ENCODE measurements at regions not wholly inside any gene's neighbourhood (a gene's known extent, or its start where the extent isn't known, plus 50 kb on each side); places are given as distances from the start of the nearest gene placed in this dataset.

DNA sequence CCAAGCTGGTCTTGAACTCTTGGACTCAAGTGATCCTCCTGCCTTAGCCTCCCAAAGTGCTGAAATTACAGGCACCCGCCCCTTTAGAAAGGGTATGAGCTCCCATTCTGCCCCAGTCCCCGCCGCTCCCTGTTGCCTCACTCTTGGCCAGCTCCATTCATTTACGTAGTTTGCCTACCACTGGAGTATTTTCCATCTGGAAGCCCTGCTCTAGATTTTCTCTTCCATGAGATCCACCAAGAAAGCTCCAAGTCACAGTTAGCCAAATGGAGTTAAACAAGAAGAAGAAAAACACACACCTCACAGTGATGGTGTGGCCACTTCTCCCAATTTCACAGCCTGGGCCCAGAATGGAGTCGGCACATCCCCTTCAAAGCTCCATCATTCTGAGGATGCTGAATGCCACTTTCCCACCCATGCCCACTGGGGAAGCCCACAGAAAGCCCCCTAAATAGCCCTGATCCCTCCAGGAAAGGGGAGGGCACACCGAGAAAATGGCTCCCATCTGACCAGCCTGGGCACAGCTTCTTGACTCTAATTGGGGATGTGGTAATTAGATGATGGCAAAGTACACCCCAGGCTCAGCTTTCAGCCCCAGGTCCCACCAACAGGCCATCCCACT, 381.2 kb downstream of the MN1 start:
- no peak for DNase-seq (ENCODE audit: low read depth in 4 of 6, low spot score in 6 of 6)
- 69% methylated on average over 5 of the region's 6 CpGs for WGBS (ENCODE audit: insufficient coverage)
- H3K4me3 ChIP-seq (ENCODE audit: low read depth, low read length): no peak overlapping the region

DNA sequence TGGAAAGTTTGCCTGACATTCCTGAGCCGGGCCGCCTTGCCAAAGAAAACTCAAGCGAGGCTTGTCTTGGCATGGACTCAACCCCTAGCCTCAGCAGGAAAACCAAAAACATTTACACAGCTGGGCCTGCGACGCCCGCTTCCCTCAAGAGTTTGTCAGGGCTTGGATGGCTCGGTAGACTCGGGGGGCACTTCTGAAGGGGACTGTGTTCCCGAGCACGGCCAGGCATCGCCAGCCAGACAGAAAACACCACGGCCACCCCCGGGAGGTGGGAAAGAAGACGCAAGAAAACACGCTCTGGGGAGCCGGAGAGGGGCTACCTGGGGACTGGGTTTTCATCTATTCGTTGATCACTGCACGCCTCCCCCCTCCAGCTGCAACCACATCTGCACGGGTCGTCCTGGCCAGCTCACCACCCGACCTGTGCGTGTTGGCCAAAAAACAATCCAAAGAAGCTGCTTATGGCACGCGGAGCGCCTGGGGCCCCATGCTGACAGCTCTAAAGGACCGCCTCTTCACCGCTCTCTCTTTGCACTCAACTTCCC, 380.7 kb downstream of the MN1 start:
- H3K4me3 ChIP-seq (ENCODE audit: low read depth, low read length): no peak overlapping the region
- no peaks in the 10 kb centered on the region for H3K36me3 ChIP-seq (ENCODE audit: control insufficient read depth, insufficient read depth, low read length)
- 31% methylated on average over 27 of the region's 27 CpGs for WGBS (ENCODE audit: insufficient coverage)
- peak overlapping the region; percentile 89 for H3K27ac ChIP-seq (ENCODE audit: low read depth, low read length)
- H3K9me3 ChIP-seq (ENCODE audit: control insufficient read depth, insufficient read depth, low read length): no peaks in the 10 kb centered on the region
- peaks cover 27% of the 10 kb centered on the region for H3K4me1 ChIP-seq (ENCODE audit: control insufficient read depth, insufficient read depth, low read length)
- H3K27me3 ChIP-seq (ENCODE audit: control insufficient read depth, insufficient read depth, low read length): no peaks in the 10 kb centered on the region
- peak in 4 of 6 donors; percentile 62 to 94 (median 72) for DNase-seq (ENCODE audit: low read depth in 4 of 6, low spot score in 6 of 6)

More for the DNA sequence above, 381.2 kb downstream of the MN1 start:
- no peaks in the 10 kb centered on the region for H3K27me3 ChIP-seq (ENCODE audit: control insufficient read depth, insufficient read depth, low read length)
- H3K9me3 ChIP-seq (ENCODE audit: control insufficient read depth, insufficient read depth, low read length): no peaks in the 10 kb centered on the region
- peak overlapping the region; percentile 89 for H3K27ac ChIP-seq (ENCODE audit: low read depth, low read length)
- no peaks in the 10 kb centered on the region for H3K36me3 ChIP-seq (ENCODE audit: control insufficient read depth, insufficient read depth, low read length)
- H3K4me1 ChIP-seq (ENCODE audit: control insufficient read depth, insufficient read depth, low read length): peaks cover 32% of the 10 kb centered on the region

DNA sequence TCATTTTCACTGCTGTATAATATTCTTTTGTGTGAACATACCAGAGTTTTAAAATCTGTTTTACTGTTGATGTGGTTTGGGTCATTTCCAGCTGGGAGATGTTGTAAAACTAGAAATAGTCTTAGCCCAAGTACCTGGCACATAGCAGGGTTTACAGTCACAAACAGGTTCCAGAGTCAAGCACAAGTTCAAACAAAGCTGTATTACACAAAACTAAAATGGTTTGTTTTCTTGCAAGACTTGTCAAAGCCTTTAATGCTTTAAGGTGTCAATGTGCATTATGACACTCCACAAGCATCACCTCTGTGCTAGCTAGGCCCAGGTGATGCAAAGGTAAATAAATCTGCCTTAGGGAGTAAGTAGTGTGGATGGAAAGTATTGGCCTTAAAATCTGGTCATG, 379.1 kb downstream of the MN1 start:
- DNase-seq (ENCODE audit: low read depth in 4 of 6, low spot score in 6 of 6): no peak
- H3K36me3 ChIP-seq (ENCODE audit: control insufficient read depth, insufficient read depth, low read length): no peaks in the 10 kb centered on the region
- H3K4me1 ChIP-seq (ENCODE audit: control insufficient read depth, insufficient read depth, low read length): peaks cover 14% of the 10 kb centered on the region
- H3K4me3 ChIP-seq (ENCODE audit: low read depth, low read length): no peak overlapping the region
- no peak overlapping the region for H3K27ac ChIP-seq (ENCODE audit: low read depth, low read length)
- H3K27me3 ChIP-seq (ENCODE audit: control insufficient read depth, insufficient read depth, low read length): no peaks in the 10 kb centered on the region
- no peaks in the 10 kb centered on the region for H3K9me3 ChIP-seq (ENCODE audit: control insufficient read depth, insufficient read depth, low read length)

DNA sequence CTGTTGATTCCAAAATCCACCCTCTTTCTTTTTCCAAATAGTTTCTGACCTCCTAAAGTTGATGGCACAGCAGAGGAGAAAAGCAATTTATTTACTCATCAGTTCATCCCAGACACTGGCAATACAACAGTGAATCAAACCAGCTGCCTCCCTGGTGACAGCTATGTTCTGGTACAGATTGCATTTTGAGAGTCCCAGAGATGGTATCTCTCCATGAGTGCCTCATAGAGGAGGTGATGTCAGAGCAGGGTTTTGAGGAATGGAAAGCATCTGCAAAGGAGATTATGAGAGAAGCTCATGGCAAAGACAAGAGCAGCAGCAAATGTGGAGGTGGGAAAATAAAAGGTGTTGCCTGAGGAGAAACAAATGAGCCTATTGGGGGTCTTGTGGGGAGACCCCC, 377.2 kb downstream of the MN1 start:
- Histone ChIP-seq H3K27me3 (ENCODE audit: control insufficient read depth, insufficient read depth, low read length) (no peaks in the 10 kb centered on the region), H3K36me3 (ENCODE audit: control insufficient read depth, insufficient read depth, low read length) (no peaks in the 10 kb centered on the region), H3K4me3 (ENCODE audit: low read depth, low read length) (no peak overlapping the region), H3K27ac (ENCODE audit: low read depth, low read length) (no peak overlapping the region), H3K4me1 (ENCODE audit: control insufficient read depth, insufficient read depth, low read length) (peaks cover 14% of the 10 kb centered on the region), H3K9me3 (ENCODE audit: control insufficient read depth, insufficient read depth, low read length) (no peaks in the 10 kb centered on the region)
- no peak for DNase-seq (ENCODE audit: low read depth in 4 of 6, low spot score in 6 of 6)

DNA sequence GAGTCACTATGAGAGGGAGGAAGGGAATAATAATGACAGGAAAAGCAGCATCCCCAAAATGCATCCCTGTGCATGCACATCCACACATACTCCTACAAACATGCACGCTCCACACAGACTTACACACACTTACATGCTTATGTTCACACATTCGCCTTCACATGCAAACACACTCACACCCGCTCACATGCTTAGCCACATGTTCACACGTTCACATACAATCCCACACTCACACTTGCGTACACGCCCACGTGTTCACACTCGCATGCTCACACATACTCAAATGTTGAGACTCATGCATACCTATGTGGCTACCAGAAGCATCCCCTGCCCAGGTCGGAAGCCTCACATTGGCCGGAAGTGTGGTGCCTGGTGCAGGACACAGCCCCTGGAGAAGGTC, 372.1 kb downstream of the MN1 start:
- no peaks in the 10 kb centered on the region for H3K27me3 ChIP-seq (ENCODE audit: control insufficient read depth, insufficient read depth, low read length)
- H3K4me1 ChIP-seq (ENCODE audit: control insufficient read depth, insufficient read depth, low read length): peaks cover 6% of the 10 kb centered on the region
- H3K36me3 ChIP-seq (ENCODE audit: control insufficient read depth, insufficient read depth, low read length): no peaks in the 10 kb centered on the region
- DNase-seq (ENCODE audit: low read depth in 4 of 6, low spot score in 6 of 6): no peak
- no peak overlapping the region for H3K4me3 ChIP-seq (ENCODE audit: low read depth, low read length)
- H3K9me3 ChIP-seq (ENCODE audit: control insufficient read depth, insufficient read depth, low read length): peaks cover 5% of the 10 kb centered on the region
- H3K27ac ChIP-seq (ENCODE audit: low read depth, low read length): no peak overlapping the region
- 98% methylated on average over 10 of the region's 10 CpGs for WGBS (ENCODE audit: insufficient coverage)

DNA sequence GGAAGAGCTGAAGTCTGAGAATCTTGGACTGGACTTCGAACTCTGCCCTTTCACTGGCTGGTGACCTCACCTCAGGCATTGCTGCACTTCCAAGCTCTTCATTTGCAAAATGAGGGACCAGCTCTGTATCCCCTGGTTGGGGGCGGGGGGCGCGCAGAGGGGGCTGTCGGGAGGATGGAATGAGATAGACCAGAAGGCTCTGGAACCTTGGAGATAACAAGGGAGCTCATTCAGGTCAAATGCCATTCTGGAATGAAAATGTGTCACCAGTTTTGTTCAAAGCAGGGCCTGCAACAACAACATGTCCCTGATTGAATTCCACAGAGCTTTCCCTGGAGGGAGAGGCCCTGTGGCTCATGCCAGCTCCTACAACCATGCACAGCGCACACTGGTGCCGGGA, 370.5 kb downstream of the MN1 start:
- no peak for DNase-seq (ENCODE audit: low read depth in 4 of 6, low spot score in 6 of 6)
- 76% methylated on average over 6 of the region's 7 CpGs for WGBS (ENCODE audit: insufficient coverage)
- Histone ChIP-seq H3K36me3 (ENCODE audit: control insufficient read depth, insufficient read depth, low read length) (no peaks in the 10 kb centered on the region), H3K4me3 (ENCODE audit: low read depth, low read length) (no peak overlapping the region), H3K4me1 (ENCODE audit: control insufficient read depth, insufficient read depth, low read length) (peaks cover 13% of the 10 kb centered on the region), H3K27ac (ENCODE audit: low read depth, low read length) (no peak overlapping the region), H3K9me3 (ENCODE audit: control insufficient read depth, insufficient read depth, low read length) (peaks cover 5% of the 10 kb centered on the region), H3K27me3 (ENCODE audit: control insufficient read depth, insufficient read depth, low read length) (no peaks in the 10 kb centered on the region)

DNA sequence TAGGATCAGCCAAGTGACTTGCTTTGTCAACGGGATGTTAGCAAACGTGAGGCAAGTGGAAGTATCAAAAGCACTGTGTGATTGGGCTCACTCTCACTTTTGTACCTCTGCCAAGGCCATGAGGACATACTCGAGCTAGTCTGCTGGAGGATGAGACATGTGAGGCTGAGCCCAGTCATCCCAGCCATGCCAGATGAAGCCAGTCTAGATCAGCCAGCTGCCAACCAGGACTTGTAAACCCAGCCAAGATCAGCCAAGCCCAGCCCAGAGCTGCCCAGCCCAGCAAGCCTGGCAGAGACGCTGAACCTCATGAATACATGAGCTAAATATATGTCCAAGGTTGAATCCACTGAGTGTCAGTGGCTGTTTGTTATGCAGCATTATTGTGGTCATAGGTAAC, 369.7 kb downstream of the MN1 start:
- no peak for DNase-seq (ENCODE audit: low read depth in 4 of 6, low spot score in 6 of 6)
- no peaks in the 10 kb centered on the region for H3K36me3 ChIP-seq (ENCODE audit: control insufficient read depth, insufficient read depth, low read length)
- peaks cover 17% of the 10 kb centered on the region for H3K4me1 ChIP-seq (ENCODE audit: control insufficient read depth, insufficient read depth, low read length)
- H3K4me3 ChIP-seq (ENCODE audit: low read depth, low read length): no peak overlapping the region
- peaks cover 5% of the 10 kb centered on the region for H3K9me3 ChIP-seq (ENCODE audit: control insufficient read depth, insufficient read depth, low read length)
- no peak overlapping the region for H3K27ac ChIP-seq (ENCODE audit: low read depth, low read length)
- 74% methylated on average over 3 of the region's 4 CpGs for WGBS (ENCODE audit: insufficient coverage)
- H3K27me3 ChIP-seq (ENCODE audit: control insufficient read depth, insufficient read depth, low read length): peaks cover 2% of the 10 kb centered on the region

DNA sequence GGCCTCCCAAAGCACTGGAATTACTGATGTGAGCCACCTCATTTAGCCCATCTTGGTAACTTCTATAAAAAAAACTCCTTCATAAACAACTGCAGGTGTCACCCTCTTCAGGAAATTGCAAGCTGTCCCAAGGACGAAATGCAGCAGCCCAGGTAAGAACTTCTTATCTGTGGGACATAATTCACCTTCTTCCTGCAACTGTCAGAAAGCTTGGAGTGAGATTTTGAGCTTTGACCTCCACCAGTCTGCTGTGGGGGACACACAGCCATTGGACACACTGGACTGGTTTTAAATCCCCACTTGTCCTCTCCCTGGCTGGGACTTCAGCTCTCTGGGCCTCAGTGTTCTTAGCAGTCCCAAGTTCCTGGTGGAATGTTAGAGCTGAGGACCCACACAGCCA, 368.5 kb downstream of the MN1 start:
- Histone ChIP-seq H3K36me3 (ENCODE audit: control insufficient read depth, insufficient read depth, low read length) (no peaks in the 10 kb centered on the region), H3K4me3 (ENCODE audit: low read depth, low read length) (no peak overlapping the region), H3K4me1 (ENCODE audit: control insufficient read depth, insufficient read depth, low read length) (peaks cover 20% of the 10 kb centered on the region), H3K27me3 (ENCODE audit: control insufficient read depth, insufficient read depth, low read length) (peaks cover 2% of the 10 kb centered on the region), H3K9me3 (ENCODE audit: control insufficient read depth, insufficient read depth, low read length) (peaks cover 5% of the 10 kb centered on the region), H3K27ac (ENCODE audit: low read depth, low read length) (no peak overlapping the region)
- no CpG with 5 or more reads among the region's 1 CpG for WGBS (ENCODE audit: insufficient coverage)
- DNase-seq (ENCODE audit: low read depth in 4 of 6, low spot score in 6 of 6): no peak

DNA sequence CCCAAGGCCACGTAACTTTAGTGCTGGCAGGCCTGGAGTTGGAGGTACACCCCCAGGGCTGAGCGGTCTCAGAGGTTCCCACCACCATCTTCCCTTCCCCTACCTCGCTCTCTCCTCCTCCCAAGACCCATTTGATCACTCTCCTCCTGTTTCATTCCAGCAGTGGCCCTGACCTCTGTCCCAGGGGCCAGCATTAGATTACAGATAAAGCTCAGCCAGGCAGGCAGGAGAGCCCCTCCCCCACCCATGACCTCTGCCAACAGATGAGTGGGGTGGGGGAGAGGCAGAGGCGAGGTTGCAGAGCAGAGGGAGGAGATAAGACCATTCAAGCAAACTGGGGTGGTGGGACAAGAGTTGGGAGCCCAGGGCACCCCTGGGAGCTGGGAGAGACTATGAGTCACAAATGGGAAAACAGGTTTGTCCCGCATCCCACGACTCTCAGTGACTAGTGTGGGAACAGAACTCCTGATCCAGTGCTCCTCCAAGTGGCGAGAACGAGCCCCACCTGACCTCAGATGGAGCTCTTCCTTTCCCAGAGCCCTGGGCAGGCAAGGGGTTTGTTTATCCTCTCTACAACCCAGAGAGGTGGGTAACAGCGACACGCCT, 367.9 kb downstream of the MN1 start:
- Histone ChIP-seq H3K27me3 (ENCODE audit: control insufficient read depth, insufficient read depth, low read length) (peaks cover 4% of the 10 kb centered on the region), H3K36me3 (ENCODE audit: control insufficient read depth, insufficient read depth, low read length) (no peaks in the 10 kb centered on the region), H3K4me3 (ENCODE audit: low read depth, low read length) (no peak overlapping the region), H3K9me3 (ENCODE audit: control insufficient read depth, insufficient read depth, low read length) (peaks cover 5% of the 10 kb centered on the region), H3K4me1 (ENCODE audit: control insufficient read depth, insufficient read depth, low read length) (peaks cover 26% of the 10 kb centered on the region), H3K27ac (ENCODE audit: low read depth, low read length) (no peak overlapping the region)
- DNase-seq (ENCODE audit: low read depth in 4 of 6, low spot score in 6 of 6): no peak
- WGBS (ENCODE audit: insufficient coverage): 86% methylated on average over 6 of the region's 10 CpGs

DNA sequence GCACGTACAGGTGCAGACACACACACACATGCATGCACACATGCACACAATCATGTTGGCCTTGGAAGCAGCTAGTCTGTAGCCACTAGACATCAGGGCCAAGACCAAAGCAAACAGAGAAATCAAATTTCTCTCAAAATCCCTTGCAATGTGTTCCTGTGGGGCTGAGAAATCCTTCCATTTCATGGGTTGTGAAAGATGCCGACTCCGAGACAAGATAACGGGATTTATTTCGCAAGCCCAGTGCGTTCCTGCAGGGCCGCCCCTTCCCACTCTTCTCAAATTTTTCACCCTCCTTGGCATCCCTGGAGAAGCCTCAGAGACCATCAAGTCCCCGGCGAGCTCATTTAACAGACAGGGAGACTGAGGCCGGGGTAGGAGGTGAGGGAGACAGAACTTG, 366.7 kb downstream of the MN1 start:
- H3K27me3 ChIP-seq (ENCODE audit: control insufficient read depth, insufficient read depth, low read length): peaks cover 4% of the 10 kb centered on the region
- peaks cover 31% of the 10 kb centered on the region for H3K4me1 ChIP-seq (ENCODE audit: control insufficient read depth, insufficient read depth, low read length)
- H3K9me3 ChIP-seq (ENCODE audit: control insufficient read depth, insufficient read depth, low read length): peaks cover 5% of the 10 kb centered on the region
- WGBS (ENCODE audit: insufficient coverage): 92% methylated on average over 10 of the region's 10 CpGs
- H3K36me3 ChIP-seq (ENCODE audit: control insufficient read depth, insufficient read depth, low read length): no peaks in the 10 kb centered on the region
- H3K4me3 ChIP-seq (ENCODE audit: low read depth, low read length): no peak overlapping the region
- no peak for DNase-seq (ENCODE audit: low read depth in 4 of 6, low spot score in 6 of 6)
- H3K27ac ChIP-seq (ENCODE audit: low read depth, low read length): no peak overlapping the region

All from spinal cord (tissue), 9 donors.